Epithelial cell of proximal tubule (primary cell): ENCODE measurements at regions not wholly inside any gene's neighbourhood (a gene's known extent, or its start where the extent isn't known, plus 50 kb on each side); places are given as distances from the start of the nearest gene placed in this dataset.

Experiments
- DNase-seq: peaks from one replicate; pipeline ENCODE4 v3.0.0-alpha.2; 2011; ENCODE audit warnings: low read depth
- H3K4me3 ChIP-seq: 2 replicates; pipeline ENCODE4 v1.5.1; 2011; ENCODE audit warnings: low read depth, mild to moderate bottlenecking, low read length
- CTCF ChIP-seq: conservative IDR thresholded peaks from 2 replicates; pipeline ENCODE4 v1.5.1; 2012; ENCODE audit warnings: low read depth, mild to moderate bottlenecking, low read length

GRCh38 chr2:215572341-215572848 is 136.5 kb upstream of the FN1 start:
- DNase-seq = no peak
- no peak overlapping the region for H3K4me3 ChIP-seq
- no peak for TF ChIP-seq CTCF

GRCh38 chr2:215571689-215572088 is 135.8 kb upstream of the FN1 start:
- TF ChIP-seq CTCF = no peak
- no peak for DNase-seq
- H3K4me3 ChIP-seq = no peak overlapping the region

- no peak for DNase-seq
- TF ChIP-seq CTCF = no peak
- no peak overlapping the region for H3K4me3 ChIP-seq
Measured at GRCh38 chr2:215567504-215567903, 131.6 kb upstream of the FN1 start.

- no peak for TF ChIP-seq CTCF
- no peak for DNase-seq
Measured at GRCh38 chr2:215565897-215566296, 130.0 kb upstream of the FN1 start.

GRCh38 chr2:215557701-215558100 is 121.8 kb upstream of the FN1 start:
- no peak for DNase-seq
- H3K4me3 ChIP-seq = no peak overlapping the region
- TF ChIP-seq CTCF = no peak

More at GRCh38 chr2:215565897-215566296, 130.0 kb upstream of the FN1 start:
- no peak overlapping the region for H3K4me3 ChIP-seq

- no peak overlapping the region for H3K4me3 ChIP-seq
- peak; percentile 3 for DNase-seq
- no peak for TF ChIP-seq CTCF
Measured at GRCh38 chr2:215556979-215557378, 121.1 kb upstream of the FN1 start.

- TF ChIP-seq CTCF = no peak
- DNase-seq = no peak
- H3K4me3 ChIP-seq = no peak overlapping the region
Measured at GRCh38 chr2:215554689-215555498, 119.0 kb upstream of the FN1 start.
